K562 (cell line): ENCODE measurements at regions not wholly inside any gene's neighbourhood (a gene's known extent, or its start where the extent isn't known, plus 50 kb on each side); places are given as distances from the start of the nearest gene placed in this dataset.

Experiments
- ESRRA ChIP-seq: fragments of 450-650 bp; IDR thresholded peaks from 2 replicates; pipeline ENCODE4 v1.6.1; 2014; ENCODE audit warnings: low read depth, mild to moderate bottlenecking, moderate library complexity, borderline replicate concordance
- EZH2 ChIP-seq: IDR thresholded peaks from 2 replicates; pipeline ENCODE4 v1.6.1; 2012; ENCODE audit warnings: low read depth, mild to moderate bottlenecking, inconsistent platforms, low read length, borderline replicate concordance
- PHF8 ChIP-seq: fragments of 200-600 bp; sonication (generic); IDR thresholded peaks from 2 replicates; pipeline ENCODE4 v1.6.1; 2012; ENCODE audit warnings: mixed run types, mild to moderate bottlenecking, inconsistent platforms, low read length, moderate library complexity, borderline replicate concordance
- POLR2A ChIP-seq: fragments of 450-650 bp; conservative IDR thresholded peaks from 2 replicates; pipeline ENCODE4 v1.6.1; 2016
- POLR2AphosphoS5 ChIP-seq: IDR thresholded peaks from 2 replicates; pipeline ENCODE4 v1.6.1; 2011; ENCODE audit warnings: mild to moderate bottlenecking, low read depth, low read length, moderate library complexity; ENCODE audit not compliant: control insufficient read depth, insufficient read depth
- TF ChIP-seq, protein P1 (sequence below), 2 experiments: fragments of 200-800 bp in 1 of 2; sonication (Bioruptor generic) in 1 of 2; sonication (generic) in 1 of 2; formaldehyde crosslinking in 1 of 2; IDR thresholded peaks in 1 of 2; conservative IDR thresholded peaks in 1 of 2; 2 replicates each; pipeline versions ENCODE4 v1.5.0 to v1.6.1; 2016 to 2020; ENCODE audit warnings: missing compliant biosample characterization in 1 of 2, missing genetic modification characterization in 1 of 2, missing genetic modification reagents in 1 of 2
- TF ChIP-seq, protein P2 (sequence below): fragments of 450-650 bp; IDR thresholded peaks from 2 replicates; pipeline ENCODE4 v1.6.1; 2016; ENCODE audit warnings: missing biosample characterization, missing genetic modification characterization
- TF ChIP-seq, protein P3 (sequence below), 3 experiments: IDR thresholded peaks in 2 of 3; conservative IDR thresholded peaks in 1 of 3; 2 replicates each; pipeline ENCODE4 v1.5.1; 2011 to 2012; ENCODE audit warnings: low read length in 3 of 3, mild to moderate bottlenecking in 3 of 3, control low read depth in 2 of 3, improper control_type of control experiment in 1 of 3, inconsistent platforms in 1 of 3, low read depth in 1 of 3, mixed read lengths in 1 of 3, moderate library complexity in 1 of 3; ENCODE audit not compliant: insufficient read depth in 2 of 3
- TF ChIP-seq, protein P4 (sequence below): fragments of 250-450 bp; sonication (Bioruptor Pico); IDR thresholded peaks from 2 replicates; pipeline ENCODE4 v1.8.0; 2022; ENCODE audit warnings: moderate library complexity, mild to moderate bottlenecking, inconsistent platforms

DNA sequence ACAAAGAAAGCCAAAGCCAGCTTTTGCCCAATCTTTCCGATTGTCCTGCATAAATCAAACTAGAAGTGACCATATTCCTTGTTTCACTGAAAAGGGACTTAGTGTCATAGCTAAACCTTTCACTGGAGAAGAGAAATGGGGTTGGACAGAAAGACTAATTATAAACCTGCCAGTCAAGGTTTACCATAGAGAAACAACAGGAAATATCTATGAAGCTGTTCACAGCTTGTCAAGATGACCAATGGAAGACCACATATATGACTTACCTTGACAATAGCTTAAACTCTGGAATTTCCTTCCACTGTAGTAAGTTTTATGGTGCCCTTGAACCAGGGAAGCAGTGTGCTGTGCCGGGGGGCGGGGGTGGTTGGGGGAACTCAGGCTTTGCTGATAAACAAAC, 107.7 kb upstream of the PHACTR1 start:
- TF ChIP-seq, protein P1, sequence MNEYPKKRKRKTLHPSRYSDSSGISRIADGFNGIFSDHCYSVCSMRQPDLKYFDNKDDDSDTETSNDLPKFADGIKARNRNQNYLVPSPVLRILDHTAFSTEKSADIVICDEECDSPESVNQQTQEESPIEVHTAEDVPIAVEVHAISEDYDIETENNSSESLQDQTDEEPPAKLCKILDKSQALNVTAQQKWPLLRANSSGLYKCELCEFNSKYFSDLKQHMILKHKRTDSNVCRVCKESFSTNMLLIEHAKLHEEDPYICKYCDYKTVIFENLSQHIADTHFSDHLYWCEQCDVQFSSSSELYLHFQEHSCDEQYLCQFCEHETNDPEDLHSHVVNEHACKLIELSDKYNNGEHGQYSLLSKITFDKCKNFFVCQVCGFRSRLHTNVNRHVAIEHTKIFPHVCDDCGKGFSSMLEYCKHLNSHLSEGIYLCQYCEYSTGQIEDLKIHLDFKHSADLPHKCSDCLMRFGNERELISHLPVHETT (CRISPR knock-in tag; conservative IDR thresholded peaks at IDR 0.05 in 1 of 2, IDR thresholded peaks at IDR 0.05 in 1 of 2), result no peak
- TF ChIP-seq, protein P2, sequence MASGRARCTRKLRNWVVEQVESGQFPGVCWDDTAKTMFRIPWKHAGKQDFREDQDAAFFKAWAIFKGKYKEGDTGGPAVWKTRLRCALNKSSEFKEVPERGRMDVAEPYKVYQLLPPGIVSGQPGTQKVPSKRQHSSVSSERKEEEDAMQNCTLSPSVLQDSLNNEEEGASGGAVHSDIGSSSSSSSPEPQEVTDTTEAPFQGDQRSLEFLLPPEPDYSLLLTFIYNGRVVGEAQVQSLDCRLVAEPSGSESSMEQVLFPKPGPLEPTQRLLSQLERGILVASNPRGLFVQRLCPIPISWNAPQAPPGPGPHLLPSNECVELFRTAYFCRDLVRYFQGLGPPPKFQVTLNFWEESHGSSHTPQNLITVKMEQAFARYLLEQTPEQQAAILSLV, result no peak
- TF ChIP-seq, protein P3, sequence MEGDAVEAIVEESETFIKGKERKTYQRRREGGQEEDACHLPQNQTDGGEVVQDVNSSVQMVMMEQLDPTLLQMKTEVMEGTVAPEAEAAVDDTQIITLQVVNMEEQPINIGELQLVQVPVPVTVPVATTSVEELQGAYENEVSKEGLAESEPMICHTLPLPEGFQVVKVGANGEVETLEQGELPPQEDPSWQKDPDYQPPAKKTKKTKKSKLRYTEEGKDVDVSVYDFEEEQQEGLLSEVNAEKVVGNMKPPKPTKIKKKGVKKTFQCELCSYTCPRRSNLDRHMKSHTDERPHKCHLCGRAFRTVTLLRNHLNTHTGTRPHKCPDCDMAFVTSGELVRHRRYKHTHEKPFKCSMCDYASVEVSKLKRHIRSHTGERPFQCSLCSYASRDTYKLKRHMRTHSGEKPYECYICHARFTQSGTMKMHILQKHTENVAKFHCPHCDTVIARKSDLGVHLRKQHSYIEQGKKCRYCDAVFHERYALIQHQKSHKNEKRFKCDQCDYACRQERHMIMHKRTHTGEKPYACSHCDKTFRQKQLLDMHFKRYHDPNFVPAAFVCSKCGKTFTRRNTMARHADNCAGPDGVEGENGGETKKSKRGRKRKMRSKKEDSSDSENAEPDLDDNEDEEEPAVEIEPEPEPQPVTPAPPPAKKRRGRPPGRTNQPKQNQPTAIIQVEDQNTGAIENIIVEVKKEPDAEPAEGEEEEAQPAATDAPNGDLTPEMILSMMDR (IDR thresholded peaks at IDR 0.05 in 2 of 3, conservative IDR thresholded peaks at IDR 0.05 in 1 of 3; ENCODE audit: insufficient read depth in 2 of 3, low read depth in 1 of 3, low read length in 3 of 3), result no peak
- TF ChIP-seq POLR2AphosphoS5, result no peak
- TF ChIP-seq, protein P4, sequence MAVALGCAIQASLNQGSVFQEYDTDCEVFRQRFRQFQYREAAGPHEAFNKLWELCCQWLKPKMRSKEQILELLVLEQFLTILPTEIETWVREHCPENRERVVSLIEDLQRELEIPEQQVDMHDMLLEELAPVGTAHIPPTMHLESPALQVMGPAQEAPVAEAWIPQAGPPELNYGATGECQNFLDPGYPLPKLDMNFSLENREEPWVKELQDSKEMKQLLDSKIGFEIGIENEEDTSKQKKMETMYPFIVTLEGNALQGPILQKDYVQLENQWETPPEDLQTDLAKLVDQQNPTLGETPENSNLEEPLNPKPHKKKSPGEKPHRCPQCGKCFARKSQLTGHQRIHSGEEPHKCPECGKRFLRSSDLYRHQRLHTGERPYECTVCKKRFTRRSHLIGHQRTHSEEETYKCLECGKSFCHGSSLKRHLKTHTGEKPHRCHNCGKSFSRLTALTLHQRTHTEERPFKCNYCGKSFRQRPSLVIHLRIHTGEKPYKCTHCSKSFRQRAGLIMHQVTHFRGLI, result no peak
- no peak for TF ChIP-seq EZH2
- no peak for TF ChIP-seq ESRRA
- TF ChIP-seq POLR2A, result no peak
- no peak for TF ChIP-seq PHF8
